LNCAP (cell line): ENCODE measurements at regions not wholly inside any gene's neighbourhood (a gene's known extent, or its start where the extent isn't known, plus 50 kb on each side); places are given as distances from the start of the nearest gene placed in this dataset.

ENCODE experiments used
- TF ChIP-seq, protein P1 (sequence below): fragments of 450-650 bp; IDR thresholded peaks from 2 replicates; pipeline ENCODE4 v1.5.1; 2017; ENCODE audit warnings: mild to moderate bottlenecking

DNA sequence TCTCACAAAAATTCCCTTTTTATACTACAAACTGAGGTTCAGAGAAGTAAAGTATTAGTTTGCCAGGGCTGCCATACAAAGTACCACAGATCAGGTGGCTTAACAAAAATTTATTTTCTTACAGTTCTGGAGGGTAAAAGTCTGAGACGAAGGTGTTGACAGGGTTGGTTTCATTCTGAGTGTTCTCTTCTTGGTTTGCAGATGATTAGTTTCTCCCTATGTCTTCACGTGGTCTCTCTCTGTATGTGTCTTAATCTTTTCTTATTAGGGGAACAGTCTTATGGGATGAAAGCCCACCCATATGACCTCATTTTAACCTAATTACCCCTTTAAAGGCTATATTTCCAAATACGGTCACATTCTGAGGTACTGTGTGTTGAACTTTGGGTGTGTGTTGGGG lies 274.2 kb downstream of the BRINP1 start:
- TF ChIP-seq, protein P1, sequence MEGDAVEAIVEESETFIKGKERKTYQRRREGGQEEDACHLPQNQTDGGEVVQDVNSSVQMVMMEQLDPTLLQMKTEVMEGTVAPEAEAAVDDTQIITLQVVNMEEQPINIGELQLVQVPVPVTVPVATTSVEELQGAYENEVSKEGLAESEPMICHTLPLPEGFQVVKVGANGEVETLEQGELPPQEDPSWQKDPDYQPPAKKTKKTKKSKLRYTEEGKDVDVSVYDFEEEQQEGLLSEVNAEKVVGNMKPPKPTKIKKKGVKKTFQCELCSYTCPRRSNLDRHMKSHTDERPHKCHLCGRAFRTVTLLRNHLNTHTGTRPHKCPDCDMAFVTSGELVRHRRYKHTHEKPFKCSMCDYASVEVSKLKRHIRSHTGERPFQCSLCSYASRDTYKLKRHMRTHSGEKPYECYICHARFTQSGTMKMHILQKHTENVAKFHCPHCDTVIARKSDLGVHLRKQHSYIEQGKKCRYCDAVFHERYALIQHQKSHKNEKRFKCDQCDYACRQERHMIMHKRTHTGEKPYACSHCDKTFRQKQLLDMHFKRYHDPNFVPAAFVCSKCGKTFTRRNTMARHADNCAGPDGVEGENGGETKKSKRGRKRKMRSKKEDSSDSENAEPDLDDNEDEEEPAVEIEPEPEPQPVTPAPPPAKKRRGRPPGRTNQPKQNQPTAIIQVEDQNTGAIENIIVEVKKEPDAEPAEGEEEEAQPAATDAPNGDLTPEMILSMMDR, result no peak

DNA sequence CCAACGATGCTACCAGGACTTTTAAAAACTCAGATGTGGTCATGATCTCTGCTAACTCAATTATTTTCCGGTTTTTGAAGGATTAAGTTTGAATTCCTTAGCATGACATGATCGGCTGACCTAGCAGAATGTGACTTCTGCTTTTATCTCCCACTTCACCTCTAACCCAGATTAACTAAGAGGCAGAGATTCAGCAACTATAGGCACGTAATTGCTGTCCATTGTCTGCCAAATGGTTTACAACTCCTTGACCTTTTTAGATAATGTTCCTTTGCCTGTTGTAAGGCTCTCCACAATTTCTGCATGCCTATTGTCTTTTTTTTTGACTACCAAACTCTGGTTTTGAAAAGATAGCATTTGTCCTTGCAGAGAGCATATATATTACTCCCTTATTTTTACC lies 268.2 kb downstream of the BRINP1 start:
- TF ChIP-seq, protein P1, result no peak

DNA sequence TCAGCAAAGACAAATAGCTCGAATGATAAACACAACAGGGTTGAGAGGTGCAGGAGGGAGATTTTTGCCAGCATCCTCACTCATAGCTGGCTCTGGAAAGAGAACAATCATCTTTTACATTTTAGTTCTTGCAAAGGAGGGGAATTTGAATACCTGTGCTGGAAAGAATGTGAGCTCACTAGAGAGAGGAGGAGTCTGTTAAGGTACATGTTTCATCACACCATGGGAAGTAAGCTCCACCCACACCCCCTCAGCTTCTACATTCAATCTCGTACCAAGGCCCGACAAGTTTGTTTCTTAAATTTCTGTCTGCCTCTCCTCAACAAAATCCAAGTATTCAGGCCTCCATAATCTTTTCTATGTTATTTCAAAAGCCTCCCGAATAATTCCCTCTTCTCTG lies 254.6 kb downstream of the BRINP1 start:
- TF ChIP-seq, protein P1, result no peak
